ENCODE measurements at regions not wholly inside any gene's neighbourhood (a gene's known extent, or its start where the extent isn't known, plus 50 kb on each side); places are given as distances from the start of the nearest gene placed in this dataset.

GRCh38 chr3:18151199-18151598 lies 273.9 kb downstream of the SATB1 start:
- Histone ChIP-seq H4K5ac (ENCODE audit: insufficient read length, low read depth, low read length) (no peak overlapping the region), H3T11ph (ENCODE audit: low read length) (no peak overlapping the region), H3K23me2 (ENCODE audit: insufficient read length, low read depth, low read length, poor library complexity, severe bottlenecking) (no peaks in the 10 kb centered on the region), H3K9me3 (ENCODE audit: control insufficient read depth, low read depth, low read length) (no peaks in the 10 kb centered on the region), H3K56ac (ENCODE audit: insufficient read length, low read depth, low read length) (no peak overlapping the region), H3K14ac (ENCODE audit: insufficient read depth, low read length) (no peak overlapping the region), H3K4me1 (ENCODE audit: insufficient read depth, low read length) (peaks cover 4% of the 10 kb centered on the region; the same call in 1 of the 2 replicates), H2AK5ac (ENCODE audit: insufficient read length, low read length) (no peak overlapping the region), H3K23ac (ENCODE audit: insufficient read length, low read depth, low read length) (no peak overlapping the region), H3K27me3 (ENCODE audit: insufficient read depth, low read length) (no peaks in the 10 kb centered on the region), H3K18ac (ENCODE audit: insufficient read length, low read depth, low read length) (no peak overlapping the region), H3K4me2 (ENCODE audit: insufficient read depth, insufficient read length, low read length) (no peak overlapping the region), H2BK120ac (ENCODE audit: low read depth, low read length, poor library complexity, severe bottlenecking) (no peak overlapping the region), H3K27ac (ENCODE audit: insufficient read length, low read depth, low read length) (no peak overlapping the region), H2AFZ (ENCODE audit: low read length) (no peak overlapping the region), H2BK20ac (ENCODE audit: low read depth, low read length, poor library complexity, severe bottlenecking) (no peak overlapping the region), H2BK12ac (ENCODE audit: insufficient read length, low read depth, low read length) (no peak overlapping the region), H3K79me2 (ENCODE audit: insufficient read depth, low read length) (no peaks in the 10 kb centered on the region), H4K20me1 (ENCODE audit: control insufficient read depth, insufficient read depth, insufficient read length) (no peaks in the 10 kb centered on the region), H3K79me1 (ENCODE audit: insufficient read depth, low read depth, low read length, poor library complexity, severe bottlenecking) (no peaks in the 10 kb centered on the region), H4K8ac (replicated peaks; ENCODE audit: insufficient read length, low read depth, low read length) (no peak overlapping the region), H2BK5ac (ENCODE audit: insufficient read length, low read length) (no peak overlapping the region), H2BK15ac (ENCODE audit: low read depth, low read length) (no peak overlapping the region), H3K9ac (ENCODE audit: extremely low read depth, insufficient read length, low read length) (no peak overlapping the region), H4K91ac (ENCODE audit: insufficient read length, low read depth, low read length) (no peak overlapping the region), H3K4ac (ENCODE audit: low read depth, low read length) (no peak overlapping the region)
- DNase-seq, result no peak
- TF ChIP-seq CTCF (conservative IDR thresholded peaks at IDR 0.05), result no peak
- no peaks in the 10 kb centered on the region for H3K36me3 Mint-ChIP-seq (ENCODE audit: insufficient read depth in 1 of 3, low read depth in 3 of 3)
- H3K4me1 Mint-ChIP-seq, result peaks cover 17 to 26% of the 10 kb centered on the region in 2 experiments
- no peak overlapping the region for H3K27ac Mint-ChIP-seq
- no peaks in the 10 kb centered on the region for H3K9me3 Mint-ChIP-seq
- no peak overlapping the region for H3K4me3 Mint-ChIP-seq
- no peaks in the 10 kb centered on the region for H3K27me3 Mint-ChIP-seq (ENCODE audit: low read depth)
- WGBS (ENCODE audit: extremely low coverage, insufficient read length, low lambda C conversion rate), result no CpG with 5 or more reads among the region's 3 CpGs
